ENCODE measurements at regions not wholly inside any gene's neighbourhood (a gene's known extent, or its start where the extent isn't known, plus 50 kb on each side); places are given as distances from the start of the nearest gene placed in this dataset.

DNA sequence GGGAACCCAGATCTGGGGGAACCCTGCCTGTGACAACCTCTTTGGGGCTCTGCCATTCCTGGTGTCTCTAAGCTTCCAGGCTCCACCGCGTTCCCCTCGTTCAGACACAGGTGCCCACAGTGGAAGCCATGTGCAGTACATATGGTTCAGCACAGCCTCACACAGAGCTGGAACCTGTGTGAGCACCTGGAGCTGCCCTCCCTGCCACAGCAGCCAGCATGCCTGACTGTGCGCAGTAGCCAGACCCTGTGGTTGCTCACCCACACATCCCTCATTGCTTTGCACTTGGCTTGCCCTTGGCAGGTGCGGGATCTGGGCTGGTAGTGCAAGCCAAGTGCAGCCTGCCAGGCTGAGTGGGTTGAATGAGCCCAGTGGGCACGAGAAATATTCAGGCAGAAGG, 814.2 kb downstream of the PDHA2 start:
- H3K4me3 ChIP-seq (ENCODE audit: low read length), result no peak overlapping the region
- TF ChIP-seq, protein P1, sequence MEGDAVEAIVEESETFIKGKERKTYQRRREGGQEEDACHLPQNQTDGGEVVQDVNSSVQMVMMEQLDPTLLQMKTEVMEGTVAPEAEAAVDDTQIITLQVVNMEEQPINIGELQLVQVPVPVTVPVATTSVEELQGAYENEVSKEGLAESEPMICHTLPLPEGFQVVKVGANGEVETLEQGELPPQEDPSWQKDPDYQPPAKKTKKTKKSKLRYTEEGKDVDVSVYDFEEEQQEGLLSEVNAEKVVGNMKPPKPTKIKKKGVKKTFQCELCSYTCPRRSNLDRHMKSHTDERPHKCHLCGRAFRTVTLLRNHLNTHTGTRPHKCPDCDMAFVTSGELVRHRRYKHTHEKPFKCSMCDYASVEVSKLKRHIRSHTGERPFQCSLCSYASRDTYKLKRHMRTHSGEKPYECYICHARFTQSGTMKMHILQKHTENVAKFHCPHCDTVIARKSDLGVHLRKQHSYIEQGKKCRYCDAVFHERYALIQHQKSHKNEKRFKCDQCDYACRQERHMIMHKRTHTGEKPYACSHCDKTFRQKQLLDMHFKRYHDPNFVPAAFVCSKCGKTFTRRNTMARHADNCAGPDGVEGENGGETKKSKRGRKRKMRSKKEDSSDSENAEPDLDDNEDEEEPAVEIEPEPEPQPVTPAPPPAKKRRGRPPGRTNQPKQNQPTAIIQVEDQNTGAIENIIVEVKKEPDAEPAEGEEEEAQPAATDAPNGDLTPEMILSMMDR (IDR thresholded peaks at IDR 0.05; ENCODE audit: low read depth, low read length, poor library complexity, severe bottlenecking), result no peak
- TF ChIP-seq EZH2phosphoT487 (IDR thresholded peaks at IDR 0.05; ENCODE audit: borderline replicate concordance, low read length), result no peak
- H3F3A ChIP-seq (ENCODE audit: control insufficient read depth, insufficient read depth), result no peaks in the 10 kb centered on the region
- no peaks in the 10 kb centered on the region for H3K27me3 ChIP-seq (ENCODE audit: control insufficient read depth, low read length)
- H3K9me2 ChIP-seq (replicated peaks; ENCODE audit: control insufficient read depth, low read length), result no peaks in the 10 kb centered on the region
- H3K27ac ChIP-seq (ENCODE audit: low read depth, low read length), result no peak overlapping the region
- H4K20me1 ChIP-seq (ENCODE audit: control insufficient read depth, insufficient read depth, low read depth, low read length), result no peaks in the 10 kb centered on the region
- H3K4me1 ChIP-seq (ENCODE audit: control insufficient read depth, low read length), result no peaks in the 10 kb centered on the region
- H3K4me2 ChIP-seq (ENCODE audit: low read length), result no peak overlapping the region
- H3K79me2 ChIP-seq (ENCODE audit: control insufficient read depth, low read length), result no peaks in the 10 kb centered on the region
- peaks cover 4% of the 10 kb centered on the region; the same call in 1 of the 2 replicates for H3K9me3 ChIP-seq (ENCODE audit: control insufficient read depth, insufficient read depth, low read length)
- H3K36me3 ChIP-seq (ENCODE audit: control insufficient read depth, low read length), result no peaks in the 10 kb centered on the region

DNA sequence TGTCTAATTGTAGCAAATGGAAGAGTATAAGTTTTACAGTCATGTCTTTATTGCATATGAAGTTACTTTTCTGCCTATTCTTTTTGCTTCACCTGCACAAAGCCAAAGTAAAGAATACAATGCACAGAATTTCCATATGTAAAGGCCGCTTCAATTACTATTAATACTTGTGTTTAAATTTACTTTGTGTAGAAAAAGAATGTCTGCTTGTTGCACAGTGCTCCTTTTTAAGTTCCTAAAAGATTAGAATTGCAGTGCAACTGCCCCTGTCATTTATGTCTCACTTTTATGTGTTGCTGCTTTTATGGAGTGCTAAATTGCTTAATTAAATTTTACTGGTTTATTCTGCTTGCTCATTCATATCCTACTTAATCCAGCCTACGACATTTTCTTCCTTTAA, 830.5 kb downstream of the PDHA2 start:
- H3K4me2 ChIP-seq (ENCODE audit: low read length), result no peak overlapping the region
- no peaks in the 10 kb centered on the region for H3K27me3 ChIP-seq (ENCODE audit: control insufficient read depth, low read length)
- H3K4me1 ChIP-seq (ENCODE audit: control insufficient read depth, low read length), result no peaks in the 10 kb centered on the region
- no peaks in the 10 kb centered on the region for H3K79me2 ChIP-seq (ENCODE audit: control insufficient read depth, low read length)
- H3K9me2 ChIP-seq (replicated peaks; ENCODE audit: control insufficient read depth, low read length), result no peaks in the 10 kb centered on the region
- no peaks in the 10 kb centered on the region for H4K20me1 ChIP-seq (ENCODE audit: control insufficient read depth, insufficient read depth, low read depth, low read length)
- no peaks in the 10 kb centered on the region for H3K9me3 ChIP-seq (ENCODE audit: control insufficient read depth, insufficient read depth, low read length)
- no peak overlapping the region for H3K4me3 ChIP-seq (ENCODE audit: low read length)
- no peak for TF ChIP-seq EZH2phosphoT487 (IDR thresholded peaks at IDR 0.05; ENCODE audit: borderline replicate concordance, low read length)
- TF ChIP-seq, protein P1 (IDR thresholded peaks at IDR 0.05; ENCODE audit: low read depth, low read length, poor library complexity, severe bottlenecking), result no peak
- no peaks in the 10 kb centered on the region for H3F3A ChIP-seq (ENCODE audit: control insufficient read depth, insufficient read depth)
- H3K27ac ChIP-seq (ENCODE audit: low read depth, low read length), result no peak overlapping the region
- no peaks in the 10 kb centered on the region for H3K36me3 ChIP-seq (ENCODE audit: control insufficient read depth, low read length)

DNA sequence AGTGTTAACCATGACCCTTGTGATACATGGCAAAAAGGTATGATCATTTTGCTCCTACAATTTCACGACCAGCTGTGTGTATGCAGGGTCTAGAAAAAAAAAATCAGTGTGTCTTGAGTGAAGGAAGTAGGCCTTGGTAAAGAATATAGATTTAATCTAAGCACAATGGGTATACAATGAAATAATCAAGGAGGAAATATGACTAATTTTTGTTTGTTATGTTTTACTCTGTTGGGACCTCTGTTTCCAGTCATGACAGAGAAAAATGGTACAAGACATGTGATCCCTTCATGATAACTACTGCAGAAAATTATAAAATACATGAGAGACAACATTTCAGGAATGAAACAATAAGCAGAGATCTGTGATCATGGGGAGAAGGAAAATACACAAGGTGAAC, 835.5 kb downstream of the PDHA2 start:
- no peaks in the 10 kb centered on the region for H4K20me1 ChIP-seq (ENCODE audit: control insufficient read depth, insufficient read depth, low read depth, low read length)

More for the DNA sequence above, 835.5 kb downstream of the PDHA2 start:
- Histone ChIP-seq H3K4me3 (ENCODE audit: low read length) (no peak overlapping the region), H3K9me3 (ENCODE audit: control insufficient read depth, insufficient read depth, low read length) (no peaks in the 10 kb centered on the region), H3K36me3 (ENCODE audit: control insufficient read depth, low read length) (no peaks in the 10 kb centered on the region), H3K4me2 (ENCODE audit: low read length) (no peak overlapping the region), H3K27ac (ENCODE audit: low read depth, low read length) (no peak overlapping the region), H3K9me2 (replicated peaks; ENCODE audit: control insufficient read depth, low read length) (no peaks in the 10 kb centered on the region), H3K4me1 (ENCODE audit: control insufficient read depth, low read length) (no peaks in the 10 kb centered on the region), H3K79me2 (ENCODE audit: control insufficient read depth, low read length) (no peaks in the 10 kb centered on the region), H3K27me3 (ENCODE audit: control insufficient read depth, low read length) (no peaks in the 10 kb centered on the region), H3F3A (ENCODE audit: control insufficient read depth, insufficient read depth) (no peaks in the 10 kb centered on the region)
- no peak for TF ChIP-seq EZH2phosphoT487 (IDR thresholded peaks at IDR 0.05; ENCODE audit: borderline replicate concordance, low read length)
- TF ChIP-seq, protein P1 (IDR thresholded peaks at IDR 0.05; ENCODE audit: low read depth, low read length, poor library complexity, severe bottlenecking), result no peak

Data from DOHH2 (cell line).